MM.1S (cell line): ENCODE measurements at regions not wholly inside any gene's neighbourhood (a gene's known extent, or its start where the extent isn't known, plus 50 kb on each side); places are given as distances from the start of the nearest gene placed in this dataset.

Experiments
- DNase-seq: peaks from one replicate; pipeline ENCODE4 v3.0.0-alpha.2; 2015
- H2AFZ ChIP-seq: fragments of 300-600 bp; sonication (generic); 2 replicates; pipeline ENCODE4 v1.6.0; 2016; ENCODE audit warnings: antibody characterized with exemption, low read length
- H3F3A ChIP-seq: fragments of 300-600 bp; sonication (generic); 2 replicates; pipeline ENCODE4 v1.6.1; 2016; ENCODE audit warnings: mild to moderate bottlenecking, antibody characterized with exemption, low read length, moderate library complexity, mixed read lengths; ENCODE audit not compliant: insufficient read depth
- H3K27ac ChIP-seq: fragments of 300-600 bp; sonication (generic); 2 replicates; pipeline ENCODE4 v1.5.1; 2016; ENCODE audit warnings: mild to moderate bottlenecking, low read length
- H3K27me3 ChIP-seq: fragments of 300-600 bp; sonication (generic); replicated peaks from 2 replicates; pipeline ENCODE4 v1.6.0; 2016; ENCODE audit warnings: low read length; ENCODE audit not compliant: insufficient read depth
- H3K36me3 ChIP-seq: fragments of 300-600 bp; sonication (generic); replicated peaks from 2 replicates; pipeline ENCODE4 v1.6.1; 2016; ENCODE audit warnings: mild to moderate bottlenecking, low read length, mixed read lengths; ENCODE audit not compliant: insufficient read depth
- H3K4me1 ChIP-seq: fragments of 300-600 bp; sonication (generic); 2 replicates; pipeline ENCODE4 v1.6.1; 2016; ENCODE audit warnings: low read length, mixed read lengths
- H3K4me2 ChIP-seq: fragments of 300-600 bp; sonication (generic); 2 replicates; pipeline ENCODE4 v1.6.0; 2016; ENCODE audit warnings: low read depth, low read length
- H3K4me3 ChIP-seq: fragments of 300-600 bp; sonication (generic); 2 replicates; pipeline ENCODE4 v1.5.1; 2016; ENCODE audit warnings: low read length, mixed read lengths
- H3K79me2 ChIP-seq: fragments of 300-600 bp; sonication (generic); 2 replicates; pipeline ENCODE4 v1.6.1; 2016; ENCODE audit warnings: mixed run types, low read length, mixed read lengths
- H3K9ac ChIP-seq: fragments of 300-600 bp; sonication (generic); 2 replicates; pipeline ENCODE4 v1.6.1; 2016; ENCODE audit warnings: low read length, mixed read lengths
- H3K9me2 ChIP-seq: fragments of 300-600 bp; sonication (generic); replicated peaks from 2 replicates; pipeline ENCODE4 v1.6.1; 2016; ENCODE audit warnings: mild to moderate bottlenecking, low read length, mixed read lengths; ENCODE audit not compliant: insufficient read depth
- H3K9me3 ChIP-seq: fragments of 300-600 bp; sonication (generic); replicated peaks from 2 replicates; pipeline ENCODE4 v1.6.1; 2016; ENCODE audit warnings: mild to moderate bottlenecking, low read length, mixed read lengths; ENCODE audit not compliant: insufficient read depth
- H4K20me1 ChIP-seq: fragments of 300-600 bp; sonication (generic); 2 replicates; pipeline ENCODE4 v1.6.1; 2016; ENCODE audit warnings: mild to moderate bottlenecking, low read length, moderate library complexity, mixed read lengths; ENCODE audit not compliant: insufficient read depth
- CTCF ChIP-seq: fragments of 300-600 bp; sonication (generic); IDR thresholded peaks from 2 replicates; pipeline ENCODE4 v1.5.1; 2016; ENCODE audit warnings: antibody characterized with exemption, low read length, mixed read lengths
- EZH2 ChIP-seq: fragments of 300-600 bp; sonication (generic); optimal IDR thresholded peaks from 2 replicates; pipeline ENCODE3; 2017; ENCODE audit warnings: low read depth, mild to moderate bottlenecking, antibody characterized with exemption, low read length, mixed read lengths
- EZH2phosphoT487 ChIP-seq: fragments of 300-600 bp; sonication (generic); IDR thresholded peaks from 2 replicates; pipeline ENCODE4 v1.6.1; 2018; ENCODE audit warnings: antibody characterized with exemption, low read length

DNA sequence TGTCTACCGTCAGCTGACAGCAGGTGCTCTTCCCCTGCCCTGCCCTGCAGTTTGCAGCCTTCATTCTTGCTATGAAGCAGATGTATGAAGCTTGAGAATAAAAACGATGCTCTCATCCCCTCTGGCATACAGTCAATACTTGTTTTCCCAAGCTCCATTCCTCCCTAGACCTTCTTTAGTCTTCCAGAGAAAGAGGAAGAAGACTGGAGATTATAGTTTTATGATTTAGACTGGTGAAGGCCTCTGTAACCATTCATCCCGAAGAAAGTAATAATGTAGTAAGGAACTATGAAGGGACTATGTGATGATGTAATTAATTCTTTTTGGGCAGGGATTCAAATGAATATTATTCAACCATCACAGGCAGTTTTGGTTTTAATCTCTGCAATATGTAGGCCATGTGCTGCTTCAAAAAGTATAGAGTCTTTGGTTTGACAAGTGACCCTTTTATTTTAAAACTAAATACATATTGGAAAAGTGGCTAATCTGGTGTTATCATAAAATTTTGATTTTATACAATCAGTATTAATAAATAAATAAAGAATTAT is 242.4 kb upstream of the KIAA1217 start:
- no peak for TF ChIP-seq CTCF
- TF ChIP-seq EZH2phosphoT487, result no peak
- no peak for TF ChIP-seq EZH2
- H3F3A ChIP-seq, result no peaks in the 10 kb centered on the region
- H3K27me3 ChIP-seq, result no peaks in the 10 kb centered on the region
- no peak overlapping the region for H3K4me2 ChIP-seq
- H3K79me2 ChIP-seq, result no peaks in the 10 kb centered on the region
- no peak overlapping the region for H3K9ac ChIP-seq
- no peaks in the 10 kb centered on the region for H3K36me3 ChIP-seq
- H3K4me1 ChIP-seq, result no peaks in the 10 kb centered on the region
- no peak overlapping the region for H3K27ac ChIP-seq
- H2AFZ ChIP-seq, result no peak overlapping the region
- DNase-seq, result no peak
- H4K20me1 ChIP-seq, result no peaks in the 10 kb centered on the region
- H3K9me2 ChIP-seq, result no peaks in the 10 kb centered on the region
- no peaks in the 10 kb centered on the region for H3K9me3 ChIP-seq
- H3K4me3 ChIP-seq, result no peak overlapping the region

- no peak overlapping the region for H3K4me3 ChIP-seq
- no peak overlapping the region for H3K9ac ChIP-seq
- no peaks in the 10 kb centered on the region for H3K4me1 ChIP-seq
- no peak for DNase-seq
- no peaks in the 10 kb centered on the region for H3K9me3 ChIP-seq
- no peaks in the 10 kb centered on the region for H3K36me3 ChIP-seq
- H2AFZ ChIP-seq, result no peak overlapping the region
- no peaks in the 10 kb centered on the region for H3K9me2 ChIP-seq
- no peak for TF ChIP-seq EZH2phosphoT487
- TF ChIP-seq CTCF, result no peak
- no peak for TF ChIP-seq EZH2
- H4K20me1 ChIP-seq, result no peaks in the 10 kb centered on the region
- no peak overlapping the region for H3K27ac ChIP-seq
- H3F3A ChIP-seq, result no peaks in the 10 kb centered on the region
- no peaks in the 10 kb centered on the region for H3K79me2 ChIP-seq
- H3K27me3 ChIP-seq, result no peaks in the 10 kb centered on the region
- H3K4me2 ChIP-seq, result no peak overlapping the region
Observed at GRCh38 chr10:23968301-23968700, 240.6 kb upstream of the KIAA1217 start.

- Histone ChIP-seq H3K36me3 (no peaks in the 10 kb centered on the region), H2AFZ (no peak overlapping the region), H4K20me1 (no peaks in the 10 kb centered on the region), H3K79me2 (no peaks in the 10 kb centered on the region), H3K4me3 (no peak overlapping the region), H3F3A (no peaks in the 10 kb centered on the region), H3K4me2 (no peak overlapping the region), H3K9me3 (no peaks in the 10 kb centered on the region), H3K27ac (no peak overlapping the region), H3K9me2 (no peaks in the 10 kb centered on the region), H3K9ac (no peak overlapping the region), H3K27me3 (no peaks in the 10 kb centered on the region), H3K4me1 (no peaks in the 10 kb centered on the region)
- TF ChIP-seq CTCF (no peak), EZH2phosphoT487 (no peak), EZH2 (no peak)
- DNase-seq, result no peak
Observed at GRCh38 chr10:23974746-23975272, 234.1 kb upstream of the KIAA1217 start.
